ENCODE measurements at regions not wholly inside any gene's neighbourhood (a gene's known extent, or its start where the extent isn't known, plus 50 kb on each side); places are given as distances from the start of the nearest gene placed in this dataset.

DNA sequence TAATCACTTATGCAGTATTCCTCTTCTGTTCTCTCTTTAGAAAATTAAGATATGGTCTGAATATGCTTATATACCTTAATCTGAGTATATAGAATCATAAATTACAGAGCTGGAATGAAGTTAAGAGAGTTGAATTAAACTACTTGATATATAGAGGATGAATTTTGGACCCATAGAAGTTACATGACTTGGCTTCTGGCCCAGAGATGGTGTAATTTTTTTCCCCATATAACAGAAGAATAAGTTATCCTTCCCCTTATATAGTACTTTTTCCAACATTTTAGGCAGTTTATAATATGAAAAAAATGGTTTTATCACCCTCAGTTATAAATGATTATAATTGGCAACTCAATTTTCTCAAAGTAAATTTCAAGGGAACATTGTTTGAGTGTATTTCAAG is 616.3 kb downstream of the TBC1D4 start:
- no peak for TF ChIP-seq POLR2A (IDR thresholded peaks at IDR 0.05; ENCODE audit: low read depth, low read length)
- TF ChIP-seq POLR2AphosphoS5 (IDR thresholded peaks at IDR 0.05; ENCODE audit: low read depth, low read length) = no peak
- TF ChIP-seq TAF1 (IDR thresholded peaks at IDR 0.05; ENCODE audit: borderline replicate concordance, low read depth, low read length) = no peak

Measured in GM12892 (cell line).